H1 (cell line): ENCODE measurements at regions not wholly inside any gene's neighbourhood (a gene's known extent, or its start where the extent isn't known, plus 50 kb on each side); places are given as distances from the start of the nearest gene placed in this dataset.

ENCODE experiments used
- CTCF ChIA-PET: fragments of 300-600 bp; sonication (Branson Sonifier 250); formaldehyde crosslinking; loops from one replicate; lab custom pipeline; 2021; ENCODE audit not compliant: partially characterized antibody; lab: Charles Lee
- POLR2A ChIA-PET: fragments of 300-600 bp; sonication (Branson Sonifier 250); formaldehyde crosslinking; loops from one replicate; lab custom pipeline; 2021; ENCODE audit warnings: inconsistent platforms; ENCODE audit not compliant: partially characterized antibody; lab: Charles Lee
- DNase-seq, 2 experiments: peaks; one replicate each; pipeline versions ENCODE4 v3.0.0 to v3.0.0-alpha.2; 2010 to 2022; ENCODE audit warnings: low spot score in 2 of 2, low read depth in 1 of 2, mixed read lengths in 1 of 2
- FAIRE-seq: peaks from 2 replicates; lab custom pipeline; 2011; peaks lifted over from hg19 to GRCh38; lab: Jason Lieb, UNC
- H2AFZ ChIP-seq: 2 replicates; pipeline ENCODE4 v1.8.1; 2012; ENCODE audit warnings: low read length, inconsistent platforms
- H2AK5ac ChIP-seq: 2 replicates; pipeline ENCODE4 v1.6.1; 2013; ENCODE audit warnings: low read depth, low read length
- H2BK120ac ChIP-seq: replicated peaks from 2 replicates; pipeline ENCODE3; 2013; ENCODE audit warnings: low read depth, low read length, inconsistent platforms
- H2BK12ac ChIP-seq: 2 replicates; pipeline ENCODE4 v1.6.1; 2013; ENCODE audit warnings: low read depth, low read length
- H2BK15ac ChIP-seq: 2 replicates; pipeline ENCODE4 v1.6.1; 2013; ENCODE audit warnings: low read length
- H2BK20ac ChIP-seq: 2 replicates; pipeline ENCODE4 v1.6.1; 2013; ENCODE audit warnings: low read length
- H2BK5ac ChIP-seq: 2 replicates; pipeline ENCODE4 v1.6.1; 2013; ENCODE audit warnings: low read depth, low read length
- H3K14ac ChIP-seq: 2 replicates; pipeline ENCODE4 v1.6.1; 2013; ENCODE audit warnings: inconsistent platforms; ENCODE audit not compliant: insufficient read length
- H3K18ac ChIP-seq: 2 replicates; pipeline ENCODE4 v1.6.1; 2013; ENCODE audit warnings: low read length; ENCODE audit errors: extremely low read depth
- H3K23ac ChIP-seq: 2 replicates; pipeline ENCODE4 v1.6.1; 2013; ENCODE audit warnings: inconsistent platforms; ENCODE audit not compliant: insufficient read length
- H3K23me2 ChIP-seq: 2 replicates; pipeline ENCODE4 v1.6.1; 2013; ENCODE audit warnings: low read depth, low read length
- H3K27ac ChIP-seq: 2 replicates; pipeline ENCODE4 v1.6.1; 2011; ENCODE audit warnings: low read depth, low read length, inconsistent platforms
- H3K27me3 ChIP-seq, 4 experiments: replicated peaks in 1 of 4; 1 replicate in 1 of 4; 2 replicates in 3 of 4; pipeline versions ENCODE4 v1.6.1 to v1.8.1; 2011 to 2013; ENCODE audit warnings: low read length in 3 of 4, mild to moderate bottlenecking in 3 of 4, inconsistent platforms in 2 of 4, mixed read lengths in 2 of 4, moderate library complexity in 1 of 4; ENCODE audit not compliant: control insufficient read depth in 3 of 4, insufficient read depth in 3 of 4; ENCODE audit errors: extremely low read depth in 1 of 4
- H3K36me3 ChIP-seq, 4 experiments: 2 replicates each; pipeline versions ENCODE4 v1.6.1 to v1.8.1; 2011 to 2013; ENCODE audit warnings: mild to moderate bottlenecking in 4 of 4, low read length in 3 of 4, moderate library complexity in 2 of 4, control low read depth in 1 of 4, inconsistent platforms in 1 of 4; ENCODE audit not compliant: insufficient read depth in 4 of 4, control insufficient read depth in 2 of 4
- H3K4ac ChIP-seq: replicated peaks from 2 replicates; pipeline ENCODE3; 2013; ENCODE audit warnings: low read length, low read depth, mixed read lengths, inconsistent platforms; ENCODE audit not compliant: insufficient read length
- H3K4me1 ChIP-seq, 4 experiments: replicated peaks in 1 of 4; 1 replicate in 1 of 4; 2 replicates in 3 of 4; pipeline versions ENCODE4 v1.6.1 to v1.8.1; 2011 to 2013; ENCODE audit warnings: low read length in 3 of 4, inconsistent platforms in 2 of 4, mixed read lengths in 1 of 4; ENCODE audit not compliant: insufficient read depth in 4 of 4, control insufficient read depth in 3 of 4
- H3K4me2 ChIP-seq, 2 experiments: 2 replicates each; pipeline versions ENCODE4 v1.6.1 to v1.8.1; 2011 to 2013; ENCODE audit warnings: low read depth in 2 of 2, low read length in 2 of 2, control low read depth in 1 of 2, inconsistent platforms in 1 of 2, mild to moderate bottlenecking in 1 of 2; ENCODE audit not compliant: insufficient read depth in 1 of 2
- H3K4me3 ChIP-seq, 4 experiments: fragments of 200-600, 300-600 bp in 1 of 4; sonication (generic), shearing (Covaris generic), sonication (Bioruptor Twin) in 1 of 4; 2 replicates each; pipeline versions ENCODE4 v1.5.1 to v1.8.1; 2011 to 2016; ENCODE audit warnings: low read length in 4 of 4, low read depth in 3 of 4, control low read depth in 2 of 4, inconsistent platforms in 2 of 4, mild to moderate bottlenecking in 2 of 4, mixed read lengths in 1 of 4, moderate library complexity in 1 of 4; ENCODE audit not compliant: insufficient read depth in 2 of 4; ENCODE audit errors: extremely low read depth in 1 of 4
- H3K56ac ChIP-seq: replicated peaks from 2 replicates; pipeline ENCODE3; 2013; ENCODE audit warnings: low read depth, mild to moderate bottlenecking, mixed read lengths, low read length, inconsistent platforms; ENCODE audit not compliant: insufficient read length
- H3K79me1 ChIP-seq: 2 replicates; pipeline ENCODE4 v1.6.1; 2013; ENCODE audit warnings: low read depth, low read length, control low read depth
- H3K79me2 ChIP-seq, 2 experiments: 2 replicates each; pipeline versions ENCODE4 v1.6.1 to v1.8.1; 2012 to 2013; ENCODE audit warnings: low read length in 2 of 2, mild to moderate bottlenecking in 2 of 2, inconsistent platforms in 1 of 2; ENCODE audit not compliant: insufficient read depth in 2 of 2, control insufficient read depth in 1 of 2
- H3K9ac ChIP-seq, 4 experiments: replicated peaks in 1 of 4; 1 replicate in 1 of 4; 2 replicates in 3 of 4; pipeline versions ENCODE4 v1.6.1 to v1.8.1; 2011 to 2013; ENCODE audit warnings: low read depth in 3 of 4, low read length in 3 of 4, control low read depth in 2 of 4, mild to moderate bottlenecking in 2 of 4, moderate library complexity in 2 of 4, inconsistent platforms in 1 of 4; ENCODE audit errors: extremely low read depth in 1 of 4
- H3K9me3 ChIP-seq, 2 experiments: 2 replicates each; pipeline versions ENCODE4 v1.6.1 to v1.8.1; 2012 to 2013; ENCODE audit warnings: mild to moderate bottlenecking in 2 of 2, moderate library complexity in 2 of 2, control low read depth in 1 of 2, inconsistent platforms in 1 of 2, low read depth in 1 of 2, low read length in 1 of 2, mixed read lengths in 1 of 2; ENCODE audit not compliant: insufficient read depth in 2 of 2
- H4K20me1 ChIP-seq, 2 experiments: replicated peaks in 1 of 2; 2 replicates each; pipeline versions ENCODE3 to v1.8.1; 2011 to 2013; ENCODE audit warnings: inconsistent platforms in 2 of 2, low read length in 2 of 2, mild to moderate bottlenecking in 1 of 2; ENCODE audit not compliant: insufficient read depth in 2 of 2, control insufficient read depth in 1 of 2
- H4K5ac ChIP-seq: 2 replicates; pipeline ENCODE4 v1.6.1; 2013; ENCODE audit warnings: low read length, low read depth, mixed read lengths, inconsistent platforms; ENCODE audit not compliant: insufficient read length
- H4K8ac ChIP-seq: 2 replicates; pipeline ENCODE4 v1.8.0; 2013; ENCODE audit warnings: mild to moderate bottlenecking, moderate library complexity, low read length, inconsistent platforms; ENCODE audit not compliant: insufficient read depth; ENCODE audit errors: extremely low read depth
- H4K91ac ChIP-seq: replicated peaks from 2 replicates; pipeline ENCODE3; 2013; ENCODE audit warnings: low read length, mixed read lengths, inconsistent platforms; ENCODE audit not compliant: insufficient read length
- CHD1 ChIP-seq: IDR thresholded peaks from 2 replicates; pipeline ENCODE4 v1.6.1; 2012; ENCODE audit warnings: low read depth, low read length, improper control_type of control experiment
- EP300 ChIP-seq, 2 experiments: IDR thresholded peaks; 1 replicate in 1 of 2; 2 replicates in 1 of 2; pipeline ENCODE4 v1.6.1; 2011 to 2012; ENCODE audit warnings: low read depth in 2 of 2, low read length in 2 of 2, mild to moderate bottlenecking in 2 of 2, borderline replicate concordance in 1 of 2, inconsistent platforms in 1 of 2, moderate library complexity in 1 of 2
- JUN ChIP-seq: IDR thresholded peaks from 2 replicates; pipeline ENCODE4 v1.6.1; 2011; ENCODE audit warnings: low read depth, mild to moderate bottlenecking, improper control_type of control experiment, low read length
- JUND ChIP-seq: IDR thresholded peaks from 2 replicates; pipeline ENCODE4 v1.6.1; 2011; ENCODE audit warnings: mild to moderate bottlenecking, improper control_type of control experiment, low read length
- PHF8 ChIP-seq: fragments of 200-600 bp; sonication (generic); conservative IDR thresholded peaks from 2 replicates; pipeline ENCODE4 v1.7.1; 2012; ENCODE audit warnings: low read depth, mild to moderate bottlenecking, inconsistent platforms, low read length, moderate library complexity
- POLR2A ChIP-seq, 2 experiments: IDR thresholded peaks; 1 replicate in 1 of 2; 2 replicates in 1 of 2; pipeline ENCODE4 v1.6.1; 2011; ENCODE audit warnings: low read depth in 2 of 2, low read length in 2 of 2, mild to moderate bottlenecking in 2 of 2; ENCODE audit errors: control extremely low read depth in 1 of 2
- RBBP5 ChIP-seq: IDR thresholded peaks from 2 replicates; pipeline ENCODE4 v1.7.1; 2012; ENCODE audit warnings: low read depth, mild to moderate bottlenecking, inconsistent platforms, low read length, moderate library complexity, borderline replicate concordance
- RXRA ChIP-seq: IDR thresholded peaks from 2 replicates; pipeline ENCODE4 v1.6.1; 2011; ENCODE audit warnings: low read depth, mild to moderate bottlenecking, low read length, moderate library complexity; ENCODE audit not compliant: insufficient read depth
- SIX5 ChIP-seq: IDR thresholded peaks from 2 replicates; pipeline ENCODE4 v1.6.1; 2011; ENCODE audit warnings: mild to moderate bottlenecking, low read depth, low read length
- SP4 ChIP-seq: IDR thresholded peaks from 2 replicates; pipeline ENCODE4 v1.6.1; 2012; ENCODE audit warnings: low read length, inconsistent platforms
- TBP ChIP-seq: IDR thresholded peaks from 2 replicates; pipeline ENCODE4 v1.6.1; 2011; ENCODE audit warnings: low read depth, low read length, improper control_type of control experiment
- WGBS, 2 experiments: shearing (Covaris generic) in 1 of 2; methylation state at CpG; one replicate each; pipeline versions ENCODE4 v1.1.6 to v1.1.7; 2013 to 2015; ENCODE audit warnings: low lambda C conversion rate in 2 of 2, mixed read lengths in 2 of 2, inconsistent platforms in 1 of 2, low coverage in 1 of 2, missing lambda C conversion rate in 1 of 2; ENCODE audit not compliant: insufficient replicate concordance in 2 of 2, insufficient coverage in 1 of 2, insufficient read length in 1 of 2; ENCODE audit errors: extremely low coverage in 1 of 2, missing lambda C conversion rate in 1 of 2; 5-methylcytosine and 5-hydroxymethylcytosine counted together
- TF ChIP-seq, protein P1 (sequence below): IDR thresholded peaks from 2 replicates; pipeline ENCODE4 v1.6.1; 2012; ENCODE audit warnings: low read length, inconsistent platforms
- TF ChIP-seq, protein P2 (sequence below): IDR thresholded peaks from 2 replicates; pipeline ENCODE4 v1.6.1; 2011; ENCODE audit warnings: low read depth, mild to moderate bottlenecking, low read length; ENCODE audit not compliant: insufficient read depth

DNA sequence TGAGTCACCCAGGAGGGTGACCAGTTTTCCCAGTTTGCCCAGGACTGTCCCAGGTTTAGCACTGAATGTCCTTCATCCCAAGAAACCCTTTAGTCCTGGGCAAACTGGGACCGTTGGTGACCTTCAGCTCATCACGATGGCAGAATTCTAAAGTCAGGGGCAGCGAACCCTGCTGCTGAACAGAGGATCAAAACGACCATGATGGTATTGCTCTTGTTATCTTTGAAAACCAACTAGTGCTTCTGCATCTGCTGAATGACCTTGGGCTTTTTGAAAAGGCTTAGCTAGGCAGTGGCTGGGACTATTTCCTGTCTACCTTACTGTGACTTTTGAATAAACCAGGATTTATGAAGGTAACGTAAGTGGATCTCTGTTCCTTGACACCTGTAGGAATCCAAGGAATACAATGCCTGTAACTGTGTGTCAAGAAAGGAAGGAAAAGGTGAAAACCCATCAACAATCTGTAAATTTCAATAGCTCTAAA, 281.9 kb downstream of the SOX9 start:
- H3K4ac ChIP-seq: no peak overlapping the region
- peaks cover 0 to 2% (median 0%) of the 10 kb centered on the region in 4 experiments; a peak in 2 of 7 replicates for H3K4me1 ChIP-seq
- H3K79me2 ChIP-seq: no peaks in the 10 kb centered on the region
- no peaks in the 10 kb centered on the region for H3K23me2 ChIP-seq
- H3K36me3 ChIP-seq: no peaks in the 10 kb centered on the region
- H3K14ac ChIP-seq: no peak overlapping the region
- no peak overlapping the region for H3K27ac ChIP-seq
- no peaks in the 10 kb centered on the region for H3K9me3 ChIP-seq
- no peak overlapping the region for H2BK12ac ChIP-seq
- DNase-seq (no peak), FAIRE-seq (no peak)
- CTCF ChIA-PET: interaction anchor here (1.1 kb wide), 1 partner anchor 29 kb away, joined by 3 read pairs; no protein-coding TSS in a partner anchor
- H3K79me1 ChIP-seq: no peaks in the 10 kb centered on the region
- no peak overlapping the region for H2BK120ac ChIP-seq
- H2BK5ac ChIP-seq: no peak overlapping the region
- H3K18ac ChIP-seq: no peak overlapping the region
- H2BK15ac ChIP-seq: no peak overlapping the region
- no peak overlapping the region for H2AK5ac ChIP-seq
- H3K4me3 ChIP-seq: no peak overlapping the region
- WGBS, 2 experiments: 94% methylated on average over 5 of the region's 5 CpGs; no CpG with 5 or more reads in 1 of the 2 experiments
- H4K5ac ChIP-seq: no peak overlapping the region
- no peak overlapping the region for H4K91ac ChIP-seq
- H4K8ac ChIP-seq: no peak overlapping the region
- no peak overlapping the region for H3K23ac ChIP-seq
- peaks cover 0 to under 1% of the 10 kb centered on the region in 2 experiments for H4K20me1 ChIP-seq
- H3K4me2 ChIP-seq: no peak overlapping the region
- no peak overlapping the region for H2AFZ ChIP-seq
- POLR2A ChIA-PET: no interaction called here
- H2BK20ac ChIP-seq: no peak overlapping the region
- H3K27me3 ChIP-seq: peaks cover 10 to 30% (median 23%) of the 10 kb centered on the region in 4 experiments; a peak in 6 of 7 replicates
- TF ChIP-seq, protein P1, sequence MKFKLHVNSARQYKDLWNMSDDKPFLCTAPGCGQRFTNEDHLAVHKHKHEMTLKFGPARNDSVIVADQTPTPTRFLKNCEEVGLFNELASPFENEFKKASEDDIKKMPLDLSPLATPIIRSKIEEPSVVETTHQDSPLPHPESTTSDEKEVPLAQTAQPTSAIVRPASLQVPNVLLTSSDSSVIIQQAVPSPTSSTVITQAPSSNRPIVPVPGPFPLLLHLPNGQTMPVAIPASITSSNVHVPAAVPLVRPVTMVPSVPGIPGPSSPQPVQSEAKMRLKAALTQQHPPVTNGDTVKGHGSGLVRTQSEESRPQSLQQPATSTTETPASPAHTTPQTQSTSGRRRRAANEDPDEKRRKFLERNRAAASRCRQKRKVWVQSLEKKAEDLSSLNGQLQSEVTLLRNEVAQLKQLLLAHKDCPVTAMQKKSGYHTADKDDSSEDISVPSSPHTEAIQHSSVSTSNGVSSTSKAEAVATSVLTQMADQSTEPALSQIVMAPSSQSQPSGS: no peak
- TF ChIP-seq RBBP5 (no peak), PHF8 (no peak), TBP (no peak), SIX5 (no peak), JUN (no peak), POLR2A (IDR thresholded peaks at IDR 0.05; ENCODE audit: control extremely low read depth in 1 of 2, low read depth in 2 of 2, low read length in 2 of 2) (no peak), SP4 (no peak), RXRA (no peak), EP300 (IDR thresholded peaks at IDR 0.05; ENCODE audit: borderline replicate concordance in 1 of 2, low read depth in 2 of 2, low read length in 2 of 2) (no peak), JUND (no peak), CHD1 (no peak)
- TF ChIP-seq, protein P2, sequence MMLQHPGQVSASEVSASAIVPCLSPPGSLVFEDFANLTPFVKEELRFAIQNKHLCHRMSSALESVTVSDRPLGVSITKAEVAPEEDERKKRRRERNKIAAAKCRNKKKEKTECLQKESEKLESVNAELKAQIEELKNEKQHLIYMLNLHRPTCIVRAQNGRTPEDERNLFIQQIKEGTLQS: no peak
- no peak overlapping the region for H3K56ac ChIP-seq
- no peak overlapping the region for H3K9ac ChIP-seq
